DOHH2 (cell line): ENCODE measurements at regions not wholly inside any gene's neighbourhood (a gene's known extent, or its start where the extent isn't known, plus 50 kb on each side); places are given as distances from the start of the nearest gene placed in this dataset.

Experiments used
- H3F3A ChIP-seq: fragments of 200-600 bp; sonication (generic), shearing (Covaris generic); 2 replicates; pipeline ENCODE4 v1.6.0; 2016; ENCODE audit warnings: antibody characterized with exemption, mild to moderate bottlenecking; ENCODE audit not compliant: control insufficient read depth, insufficient read depth
- H3K27ac ChIP-seq: fragments of 200-600 bp; sonication (generic); 2 replicates; pipeline ENCODE4 v1.5.1; 2014; ENCODE audit warnings: low read depth, mild to moderate bottlenecking, low read length, moderate library complexity
- H3K27me3 ChIP-seq: fragments of 200-600 bp; sonication (generic); 2 replicates; pipeline ENCODE4 v1.6.1; 2014; ENCODE audit warnings: mild to moderate bottlenecking, low read length, mixed read lengths; ENCODE audit not compliant: control insufficient read depth
- H3K36me3 ChIP-seq: fragments of 200-600 bp; sonication (generic); 2 replicates; pipeline ENCODE4 v1.6.1; 2014; ENCODE audit warnings: mild to moderate bottlenecking, low read length, moderate library complexity, mixed read lengths; ENCODE audit not compliant: control insufficient read depth
- H3K4me1 ChIP-seq: fragments of 200-600 bp; sonication (generic); 2 replicates; pipeline ENCODE4 v1.6.1; 2014; ENCODE audit warnings: mild to moderate bottlenecking, low read length, mixed read lengths; ENCODE audit not compliant: control insufficient read depth
- H3K4me2 ChIP-seq: fragments of 200-600 bp; sonication (generic); 2 replicates; pipeline ENCODE4 v1.6.0; 2014; ENCODE audit warnings: mild to moderate bottlenecking, low read length, moderate library complexity
- H3K4me3 ChIP-seq: fragments of 200-600 bp; sonication (generic); 2 replicates; pipeline ENCODE4 v1.5.1; 2014; ENCODE audit warnings: mild to moderate bottlenecking, low read length, mixed read lengths
- H3K79me2 ChIP-seq: fragments of 200-600 bp; sonication (generic); 2 replicates; pipeline ENCODE4 v1.6.1; 2014; ENCODE audit warnings: mild to moderate bottlenecking, low read length, mixed read lengths; ENCODE audit not compliant: control insufficient read depth
- H3K9me2 ChIP-seq: fragments of 200-600 bp; sonication (generic); replicated peaks from 2 replicates; pipeline ENCODE4 v1.6.1; 2014; ENCODE audit warnings: mild to moderate bottlenecking, low read length, mixed read lengths; ENCODE audit not compliant: control insufficient read depth
- H3K9me3 ChIP-seq: fragments of 200-600 bp; sonication (generic); 2 replicates; pipeline ENCODE4 v1.6.1; 2014; ENCODE audit warnings: antibody characterized with exemption, low read length, mixed read lengths; ENCODE audit not compliant: control insufficient read depth, insufficient read depth
- H4K20me1 ChIP-seq: fragments of 200-600 bp; sonication (generic); 2 replicates; pipeline ENCODE4 v1.6.0; 2014; ENCODE audit warnings: low read depth, mild to moderate bottlenecking, antibody characterized with exemption, low read length, moderate library complexity; ENCODE audit not compliant: control insufficient read depth, insufficient read depth
- EZH2phosphoT487 ChIP-seq: fragments of 200-600 bp; sonication (generic); IDR thresholded peaks from 2 replicates; pipeline ENCODE4 v1.6.1; 2017; ENCODE audit warnings: borderline replicate concordance, mild to moderate bottlenecking, antibody characterized with exemption, low read length, moderate library complexity, mixed read lengths
- TF ChIP-seq, protein P1 (sequence below): fragments of 200-600 bp; sonication (generic); IDR thresholded peaks from one replicate; pipeline ENCODE4 v1.5.1; 2014; ENCODE audit warnings: antibody characterized with exemption, mild to moderate bottlenecking, low read depth, low read length; ENCODE audit not compliant: poor library complexity, severe bottlenecking

GRCh38 chr7:41573862-41574261 lies 129.0 kb downstream of the INHBA start:
- H3K27ac ChIP-seq = no peak overlapping the region
- H3K9me2 ChIP-seq = no peaks in the 10 kb centered on the region; the same call in 1 of the 2 replicates
- H3K36me3 ChIP-seq = no peaks in the 10 kb centered on the region
- no peak for TF ChIP-seq EZH2phosphoT487
- TF ChIP-seq, protein P1, sequence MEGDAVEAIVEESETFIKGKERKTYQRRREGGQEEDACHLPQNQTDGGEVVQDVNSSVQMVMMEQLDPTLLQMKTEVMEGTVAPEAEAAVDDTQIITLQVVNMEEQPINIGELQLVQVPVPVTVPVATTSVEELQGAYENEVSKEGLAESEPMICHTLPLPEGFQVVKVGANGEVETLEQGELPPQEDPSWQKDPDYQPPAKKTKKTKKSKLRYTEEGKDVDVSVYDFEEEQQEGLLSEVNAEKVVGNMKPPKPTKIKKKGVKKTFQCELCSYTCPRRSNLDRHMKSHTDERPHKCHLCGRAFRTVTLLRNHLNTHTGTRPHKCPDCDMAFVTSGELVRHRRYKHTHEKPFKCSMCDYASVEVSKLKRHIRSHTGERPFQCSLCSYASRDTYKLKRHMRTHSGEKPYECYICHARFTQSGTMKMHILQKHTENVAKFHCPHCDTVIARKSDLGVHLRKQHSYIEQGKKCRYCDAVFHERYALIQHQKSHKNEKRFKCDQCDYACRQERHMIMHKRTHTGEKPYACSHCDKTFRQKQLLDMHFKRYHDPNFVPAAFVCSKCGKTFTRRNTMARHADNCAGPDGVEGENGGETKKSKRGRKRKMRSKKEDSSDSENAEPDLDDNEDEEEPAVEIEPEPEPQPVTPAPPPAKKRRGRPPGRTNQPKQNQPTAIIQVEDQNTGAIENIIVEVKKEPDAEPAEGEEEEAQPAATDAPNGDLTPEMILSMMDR = no peak
- 0 out of 2 replicates have a peak, but pooled peaks cover 2% of the 10 kb centered on the region for H3K9me3 ChIP-seq
- no peaks in the 10 kb centered on the region for H3K79me2 ChIP-seq
- H3F3A ChIP-seq = no peaks in the 10 kb centered on the region
- no peaks in the 10 kb centered on the region for H4K20me1 ChIP-seq
- no peaks in the 10 kb centered on the region for H3K4me1 ChIP-seq
- H3K4me3 ChIP-seq = no peak overlapping the region
- H3K4me2 ChIP-seq = no peak overlapping the region
- no peaks in the 10 kb centered on the region for H3K27me3 ChIP-seq

DNA sequence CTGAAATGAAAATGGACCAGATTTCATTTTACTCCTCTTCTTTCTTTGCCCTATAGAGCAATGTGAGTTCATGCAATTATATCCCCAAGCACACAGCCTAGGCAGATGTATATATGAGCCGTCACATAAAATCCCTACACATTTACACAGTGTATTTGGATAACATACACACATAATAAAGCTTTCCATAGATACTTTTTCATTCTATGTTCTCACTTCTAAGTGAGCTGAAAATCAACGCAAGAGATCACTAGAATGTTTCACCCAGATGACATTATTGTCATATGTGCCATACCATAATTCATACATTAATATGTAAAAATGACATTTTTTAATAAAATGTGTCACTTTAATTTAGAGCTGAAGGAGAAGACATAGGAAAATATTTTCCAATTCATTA lies 129.4 kb downstream of the INHBA start:
- H3K4me2 ChIP-seq = no peak overlapping the region
- H3K27ac ChIP-seq = no peak overlapping the region
- H3K9me3 ChIP-seq = 0 out of 2 replicates have a peak, but pooled peaks cover 2% of the 10 kb centered on the region
- no peaks in the 10 kb centered on the region; the same call in 1 of the 2 replicates for H3K9me2 ChIP-seq
- no peaks in the 10 kb centered on the region for H4K20me1 ChIP-seq
- H3K4me1 ChIP-seq = no peaks in the 10 kb centered on the region
- no peaks in the 10 kb centered on the region for H3F3A ChIP-seq
- H3K4me3 ChIP-seq = no peak overlapping the region
- TF ChIP-seq EZH2phosphoT487 = no peak
- no peaks in the 10 kb centered on the region for H3K79me2 ChIP-seq
- no peaks in the 10 kb centered on the region for H3K27me3 ChIP-seq
- H3K36me3 ChIP-seq = no peaks in the 10 kb centered on the region

DNA sequence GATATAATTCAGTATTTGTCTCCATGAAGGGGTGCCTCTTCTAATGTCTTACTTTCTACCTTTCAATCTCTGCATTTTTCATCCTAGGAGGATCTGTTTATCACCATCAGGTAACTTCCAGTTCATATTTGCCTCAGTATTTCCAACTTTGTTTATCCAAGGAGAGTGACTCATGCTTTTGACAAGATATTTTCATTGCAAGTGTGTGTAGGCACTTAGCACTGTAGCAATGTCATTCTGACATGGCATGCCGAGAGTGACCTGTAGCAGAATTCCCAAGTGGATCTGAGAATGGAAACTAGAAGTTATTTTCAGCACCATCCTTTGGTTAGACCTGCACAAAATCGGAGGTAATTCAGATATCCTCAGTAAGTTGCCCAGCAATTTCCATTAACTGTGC lies 129.9 kb downstream of the INHBA start:
- no peaks in the 10 kb centered on the region; the same call in 1 of the 2 replicates for H3K9me2 ChIP-seq
- TF ChIP-seq EZH2phosphoT487 = no peak
- TF ChIP-seq, protein P1 = no peak
- no peaks in the 10 kb centered on the region for H3K27me3 ChIP-seq
- H3K27ac ChIP-seq = no peak overlapping the region
- H3K4me2 ChIP-seq = no peak overlapping the region
- no peaks in the 10 kb centered on the region for H4K20me1 ChIP-seq
- H3K4me1 ChIP-seq = no peaks in the 10 kb centered on the region
- H3K9me3 ChIP-seq = 0 out of 2 replicates have a peak, but pooled peaks cover 2% of the 10 kb centered on the region
- H3K36me3 ChIP-seq = no peaks in the 10 kb centered on the region
- no peaks in the 10 kb centered on the region for H3F3A ChIP-seq
- H3K4me3 ChIP-seq = no peak overlapping the region
- H3K79me2 ChIP-seq = no peaks in the 10 kb centered on the region

DNA sequence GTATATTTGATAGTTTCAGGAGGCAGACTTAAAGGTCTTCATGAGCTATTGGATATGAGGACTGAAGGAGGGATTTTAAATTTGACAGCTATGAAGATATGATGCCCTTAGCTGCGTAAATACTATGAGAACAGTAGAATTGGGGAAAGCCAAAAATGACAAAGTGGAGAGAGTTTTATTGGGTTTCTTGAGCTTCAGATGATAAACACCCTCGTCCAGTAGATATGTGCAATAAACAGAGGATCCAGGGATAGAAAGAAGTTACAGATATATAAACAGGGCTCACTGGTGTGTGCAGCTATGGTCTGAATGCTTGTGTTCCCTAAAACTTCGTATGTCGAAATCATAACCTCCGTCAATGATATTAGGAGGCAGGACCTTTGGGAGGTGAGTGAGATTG lies 131.3 kb downstream of the INHBA start:
- Histone ChIP-seq H3K9me3 (no peaks in the 10 kb centered on the region), H3K4me1 (no peaks in the 10 kb centered on the region), H3K4me3 (no peak overlapping the region), H3F3A (no peaks in the 10 kb centered on the region), H3K27me3 (no peaks in the 10 kb centered on the region), H3K36me3 (no peaks in the 10 kb centered on the region), H3K9me2 (no peaks in the 10 kb centered on the region; the same call in 1 of the 2 replicates), H4K20me1 (no peaks in the 10 kb centered on the region), H3K79me2 (no peaks in the 10 kb centered on the region), H3K27ac (no peak overlapping the region), H3K4me2 (no peak overlapping the region)
- no peak for TF ChIP-seq EZH2phosphoT487
- TF ChIP-seq, protein P1 = no peak
